GM13977 (cell line): ENCODE measurements at regions not wholly inside any gene's neighbourhood (a gene's known extent, or its start where the extent isn't known, plus 50 kb on each side); places are given as distances from the start of the nearest gene placed in this dataset.

ENCODE experiments used
- DNase-seq: peaks from one replicate; pipeline ENCODE4 v3.0.0; 2012; ENCODE audit warnings: low spot score
- CTCF ChIP-seq: IDR thresholded peaks from 2 replicates; pipeline ENCODE4 v1.5.1; 2012; ENCODE audit warnings: mild to moderate bottlenecking, control low read depth; ENCODE audit not compliant: insufficient read depth; ENCODE audit errors: extremely low read depth, missing control alignments
- in situ Hi-C: fragments of 300-500 bp; cut with MboI; formaldehyde crosslinking; loops from one replicate; pipeline ENCODE4 v1.12.0; 2022; ENCODE audit warnings: low sequenced_read_pairs, low pct_unique_long_range_greater_than_20kb, mixed read lengths, inconsistent platforms; ENCODE audit not compliant: unreplicated experiment

DNA sequence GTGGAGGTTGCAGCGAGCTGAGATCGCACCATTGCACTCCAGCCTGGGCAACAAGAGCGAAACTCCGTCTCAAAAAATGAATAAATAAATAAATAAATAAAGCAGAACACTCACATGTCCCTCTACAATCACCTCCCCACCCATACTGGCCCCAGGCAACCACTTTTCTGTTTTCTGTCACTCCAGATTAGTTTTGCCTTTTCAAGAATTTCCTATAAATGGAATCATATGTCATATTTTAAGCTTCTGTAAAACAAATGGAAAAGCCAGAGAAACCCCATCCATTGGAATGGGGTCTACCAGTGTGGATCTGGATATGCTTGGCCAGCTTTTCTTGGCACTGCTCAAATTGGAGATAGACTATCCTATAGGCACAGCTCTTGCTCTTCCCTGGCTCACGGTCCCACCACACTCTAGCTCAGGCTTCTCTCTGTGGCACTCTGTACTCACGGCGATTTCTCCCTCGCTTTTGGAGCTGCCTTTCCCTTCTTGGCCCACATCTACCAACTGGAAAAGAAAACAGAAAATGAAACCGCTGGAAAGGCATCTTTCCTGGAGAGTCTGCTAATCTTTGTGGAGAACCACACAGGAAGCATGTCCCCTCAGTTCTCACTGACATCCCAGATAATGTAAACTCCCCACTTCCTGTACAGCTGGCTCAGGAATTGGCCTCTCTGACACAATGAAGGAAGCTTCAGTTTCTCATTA, 210.1 kb downstream of the JCAD start:
- in situ Hi-C loops, result no loop called here
- DNase-seq, result no peak

GRCh38 chr10:29846881-29847280, 212.1 kb upstream of the SVIL start:
- in situ Hi-C loops, result no loop called here
- no peak for TF ChIP-seq CTCF
- no peak for DNase-seq

More for the DNA sequence above, 210.1 kb downstream of the JCAD start:
- TF ChIP-seq CTCF, result no peak

GRCh38 chr10:29845166-29845565, 210.4 kb upstream of the SVIL start:
- in situ Hi-C loops, result no loop called here
- TF ChIP-seq CTCF, result no peak
- no peak for DNase-seq

- DNase-seq, result no peak
- in situ Hi-C loops, result no loop called here
- TF ChIP-seq CTCF, result no peak
Observed at GRCh38 chr10:29843143-29843542, 208.4 kb upstream of the SVIL start.

- in situ Hi-C loops, result no loop called here
- DNase-seq, result no peak
- no peak for TF ChIP-seq CTCF
Observed at GRCh38 chr10:29841724-29842649, 207.2 kb upstream of the SVIL start.

DNA sequence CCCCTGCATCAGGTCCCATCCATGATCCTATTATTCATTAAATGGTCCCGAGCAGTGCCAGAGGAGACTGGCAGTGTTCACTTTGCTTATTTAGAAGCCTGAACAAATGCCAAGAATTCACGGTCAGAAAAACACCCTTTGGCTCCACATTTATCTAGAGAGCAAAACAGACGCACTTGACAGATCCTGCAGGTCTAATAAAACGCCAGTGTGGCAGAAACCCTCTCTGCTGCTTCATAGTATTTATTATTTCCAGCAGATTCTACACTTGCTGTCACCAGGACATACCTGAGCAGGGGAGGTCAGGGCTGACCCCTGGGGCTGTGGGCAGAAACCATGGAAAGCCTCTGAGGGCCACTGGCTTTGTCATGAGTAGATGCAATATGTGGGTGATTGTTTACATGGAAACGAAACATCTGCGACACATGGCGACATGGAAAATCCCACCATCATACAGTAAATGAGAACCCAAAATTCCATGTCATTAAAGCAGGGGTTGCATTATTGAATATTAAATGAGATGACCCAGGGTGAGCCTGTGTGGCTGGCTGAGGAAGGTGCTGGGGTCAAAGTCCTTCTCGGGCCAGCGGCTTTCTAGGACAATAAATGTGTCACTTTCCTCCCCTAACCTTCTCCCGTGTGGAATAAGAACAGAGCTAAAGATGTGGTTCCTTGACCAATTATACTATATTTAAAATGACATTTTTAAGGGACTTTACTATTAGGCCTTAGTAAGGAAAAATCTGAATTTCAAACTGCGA, 205.9 kb upstream of the SVIL start:
- no peak for TF ChIP-seq CTCF

More for the DNA sequence above, 205.9 kb upstream of the SVIL start:
- in situ Hi-C loops, result no loop called here
- no peak for DNase-seq
